HPDE6-E6E7 (cell line): ENCODE measurements at regions not wholly inside any gene's neighbourhood (a gene's known extent, or its start where the extent isn't known, plus 50 kb on each side); places are given as distances from the start of the nearest gene placed in this dataset.

Experiments
- DNase-seq: peaks from one replicate; pipeline ENCODE4 v3.0.0; 2011; ENCODE audit warnings: missing footprints; ENCODE audit errors: extremely low spot score

- DNase-seq = no peak
Observed at GRCh38 chr2:175568109-175568730, 386.7 kb upstream of the ATP5MC3 start.

DNA sequence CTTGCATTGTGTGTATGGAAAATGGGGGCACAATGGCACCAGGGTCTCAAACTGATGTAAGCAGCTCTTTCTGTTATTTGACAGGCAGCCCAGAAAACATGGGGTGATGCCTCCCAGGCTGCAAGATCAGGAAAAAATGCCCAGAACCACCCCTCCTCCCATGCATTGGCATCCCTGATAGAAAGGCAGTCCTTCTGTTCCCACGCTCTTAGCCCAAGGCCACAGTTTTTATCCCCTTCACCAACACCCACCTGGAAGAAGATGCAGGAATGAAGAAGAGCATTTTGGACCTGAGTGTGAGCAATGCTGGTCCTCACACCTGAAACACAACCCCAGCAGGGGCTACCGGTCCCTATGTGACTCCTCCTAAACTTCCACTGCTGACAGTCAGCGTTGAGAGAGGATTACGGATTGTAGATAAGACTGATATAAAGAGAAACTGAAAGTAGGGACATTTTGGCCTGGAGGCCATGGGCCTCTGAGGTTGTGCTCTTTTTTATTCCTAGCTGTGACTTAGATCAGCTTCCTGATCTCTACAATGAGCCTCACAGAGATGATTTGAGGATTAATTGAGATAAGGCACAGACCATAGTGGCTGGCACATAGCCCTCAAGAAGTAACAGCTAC, 386.0 kb upstream of the ATP5MC3 start:
- DNase-seq = no peak

DNA sequence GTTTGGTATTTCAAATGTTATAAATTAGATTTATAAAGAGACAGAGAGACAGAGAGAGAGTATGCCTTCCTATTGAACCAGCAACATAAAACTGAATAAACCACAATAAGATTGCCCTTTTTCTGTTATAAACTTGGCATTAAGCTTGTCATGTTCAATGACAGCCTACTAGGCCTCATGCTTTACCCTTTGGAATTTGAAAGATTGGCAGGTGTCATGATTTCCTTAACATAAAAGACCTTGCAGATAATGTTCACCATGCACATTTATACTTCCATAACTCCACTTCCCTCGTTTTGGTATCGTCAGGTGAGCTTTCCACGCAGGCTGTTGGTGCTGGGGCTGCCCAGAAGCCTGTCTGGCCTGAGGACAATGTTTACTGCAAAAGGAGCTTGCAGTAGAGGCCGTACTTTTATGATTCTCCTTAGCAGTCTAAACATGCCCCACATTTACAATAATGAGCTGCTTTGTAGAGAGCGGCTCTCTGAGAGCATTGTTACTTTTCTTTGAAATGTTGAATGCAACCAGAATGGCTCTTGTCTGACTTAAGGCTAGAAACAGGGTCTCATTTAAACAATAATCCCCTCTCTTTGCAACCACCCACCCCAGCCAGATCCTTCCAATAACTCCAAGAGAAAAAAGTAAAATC, 379.1 kb upstream of the ATP5MC3 start:
- DNase-seq = no peak

- DNase-seq = no peak
Observed at GRCh38 chr2:175559613-175560012, 378.1 kb upstream of the ATP5MC3 start.

- no peak for DNase-seq
Observed at GRCh38 chr2:175557810-175558377, 376.4 kb upstream of the ATP5MC3 start.

DNA sequence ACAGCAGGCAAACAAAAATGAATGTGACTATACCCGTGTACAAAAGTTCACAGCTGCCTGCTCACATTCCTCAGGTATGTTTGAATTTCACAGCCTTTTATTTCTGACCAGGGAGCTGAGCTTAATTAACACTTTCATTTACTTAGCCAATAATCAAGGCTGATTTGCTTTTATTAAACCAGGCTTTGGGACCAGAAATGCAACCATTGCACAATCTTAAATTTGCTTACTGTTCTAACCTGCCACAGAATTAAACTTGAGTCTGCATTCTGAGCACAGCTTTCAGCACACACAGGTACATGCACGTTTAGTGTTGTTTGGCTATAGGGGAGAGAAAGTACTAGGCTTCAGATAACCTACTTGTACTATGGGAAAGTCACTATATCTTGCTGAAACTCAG, 372.4 kb upstream of the ATP5MC3 start:
- no peak for DNase-seq

- DNase-seq = no peak
Observed at GRCh38 chr2:175552902-175553301, 371.4 kb upstream of the ATP5MC3 start.

DNA sequence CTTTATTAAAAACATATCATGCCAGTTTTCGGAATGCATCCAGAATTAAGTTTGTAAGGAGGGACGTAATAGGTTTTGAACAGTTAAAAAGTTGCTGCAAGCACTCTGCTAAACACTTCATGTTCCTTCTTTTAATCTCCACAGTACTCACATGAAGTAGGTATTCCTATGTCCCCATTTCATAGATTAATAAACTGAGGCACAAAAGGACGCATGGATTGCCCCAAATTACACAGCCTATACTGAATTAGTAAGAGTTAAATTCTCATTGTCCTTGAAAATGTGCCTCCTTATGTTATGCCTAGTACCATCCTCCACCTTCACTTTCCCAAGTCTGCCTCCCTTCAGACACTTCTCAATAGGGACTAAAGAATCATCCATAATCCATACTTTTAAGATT, 358.9 kb upstream of the ATP5MC3 start:
- no peak for DNase-seq

DNA sequence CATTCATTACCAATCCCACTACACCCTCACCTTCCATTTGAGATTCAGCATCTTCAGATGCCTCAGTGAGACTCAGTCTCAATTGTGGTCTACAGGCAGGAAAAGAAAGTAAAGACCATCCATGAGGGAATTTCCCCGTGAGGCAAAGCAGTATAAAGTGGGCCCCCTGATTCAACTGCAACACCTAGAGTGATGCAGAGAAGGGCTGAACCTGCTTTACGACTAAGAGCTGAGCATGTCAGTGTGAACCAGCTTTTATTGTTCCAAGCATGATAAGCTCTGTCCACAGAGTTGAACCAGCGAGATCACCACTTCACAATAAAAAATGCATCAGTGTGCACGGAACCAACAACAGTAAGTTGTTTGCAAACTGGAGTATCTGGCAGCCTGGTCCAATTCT, 357.6 kb upstream of the ATP5MC3 start:
- no peak for DNase-seq

DNA sequence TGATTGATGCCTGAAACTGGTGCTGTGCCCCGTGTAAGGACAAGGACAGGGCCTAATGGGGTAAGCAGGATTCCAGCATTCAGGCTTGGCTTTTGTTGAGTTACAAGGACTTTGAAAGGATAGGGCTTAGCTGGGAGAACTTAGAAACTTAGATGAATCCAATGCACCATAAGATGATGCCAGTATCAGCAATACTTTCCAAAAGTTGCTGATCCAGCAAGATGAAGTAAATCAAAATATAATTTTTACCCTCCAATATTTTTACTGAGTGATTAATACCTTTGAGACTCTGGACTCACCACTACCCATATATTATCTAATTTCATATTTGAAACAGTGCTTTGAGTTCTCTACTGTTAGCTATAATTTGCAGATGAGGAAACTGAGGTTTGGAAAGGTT, 354.5 kb upstream of the ATP5MC3 start:
- DNase-seq = no peak

DNA sequence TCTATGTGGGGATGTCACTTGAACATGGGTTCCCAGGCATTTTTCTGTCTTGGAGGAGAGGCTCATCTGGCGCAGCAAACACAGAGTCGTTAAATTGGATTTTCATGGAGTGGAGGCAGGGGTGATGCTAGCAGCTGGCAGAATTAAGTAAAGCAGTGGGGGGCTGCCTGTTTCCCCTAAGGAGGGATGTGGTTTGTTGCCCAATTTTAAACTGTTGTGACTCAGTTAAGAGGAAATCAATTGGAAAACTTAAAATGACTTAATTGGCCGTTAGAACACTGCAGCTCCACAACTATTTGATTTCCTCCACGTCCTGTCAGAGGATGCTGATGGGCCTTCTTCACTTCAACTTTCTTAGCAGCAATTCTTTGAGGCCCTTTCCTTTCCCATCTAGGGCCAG, 354.1 kb upstream of the ATP5MC3 start:
- DNase-seq = no peak

DNA sequence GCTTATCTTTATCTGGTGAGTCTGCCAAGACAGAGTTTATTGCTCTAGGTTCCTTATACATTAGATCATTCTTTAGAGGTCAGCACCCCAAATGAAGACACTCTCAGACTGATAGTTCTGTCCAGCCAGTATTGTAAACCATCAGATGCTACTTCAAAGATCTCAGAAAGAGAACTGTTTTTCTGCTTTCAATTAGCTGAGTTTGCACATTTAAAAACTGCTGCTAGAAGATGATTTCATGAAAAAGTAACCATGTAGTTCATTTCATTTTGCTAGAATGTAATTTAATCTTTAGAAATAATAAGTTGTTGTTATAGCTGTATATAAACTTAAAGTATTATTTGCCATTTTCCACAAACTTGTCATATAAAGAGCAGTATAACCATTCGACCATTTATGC, 344.5 kb upstream of the ATP5MC3 start:
- no peak for DNase-seq

DNA sequence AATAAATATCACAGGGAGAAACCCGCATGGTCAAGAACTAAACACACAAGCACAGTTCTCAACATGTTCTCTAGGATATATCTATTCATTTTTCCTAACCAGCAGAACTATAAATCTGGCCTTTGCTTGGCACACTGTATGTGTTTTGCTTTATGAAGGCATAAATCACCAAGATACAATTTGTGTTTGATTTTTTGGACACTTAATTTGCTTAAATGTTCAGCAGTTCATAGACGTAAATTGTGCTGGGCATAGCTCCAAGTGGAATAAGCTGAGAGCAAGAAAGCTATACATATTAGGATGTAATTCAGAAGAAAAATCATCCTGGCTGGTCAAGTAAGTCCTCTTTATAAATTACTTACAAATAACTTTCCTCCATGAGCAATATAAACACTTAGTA, 341.5 kb upstream of the ATP5MC3 start:
- no peak for DNase-seq

DNA sequence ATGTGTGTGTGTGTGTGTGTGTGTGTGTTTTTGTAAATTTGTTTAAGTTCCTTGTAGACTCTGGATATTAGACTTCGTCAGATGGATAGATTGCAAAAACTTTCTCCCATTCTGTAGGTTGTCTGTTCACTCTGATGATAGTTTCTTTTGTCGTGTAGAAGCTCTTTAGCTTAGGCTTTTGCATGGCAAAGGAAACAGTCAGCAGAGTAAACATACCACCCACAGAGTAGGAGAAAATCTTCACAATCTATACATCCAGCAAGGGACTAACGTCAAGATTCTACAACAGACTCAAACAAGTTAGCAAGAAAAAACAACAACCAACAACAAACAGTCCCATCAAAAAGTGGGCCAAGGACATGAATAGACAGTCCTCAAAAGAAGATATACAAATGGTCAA, 336.7 kb upstream of the ATP5MC3 start:
- no peak for DNase-seq

GRCh38 chr2:175516555-175516954, 335.0 kb upstream of the ATP5MC3 start:
- no peak for DNase-seq

DNA sequence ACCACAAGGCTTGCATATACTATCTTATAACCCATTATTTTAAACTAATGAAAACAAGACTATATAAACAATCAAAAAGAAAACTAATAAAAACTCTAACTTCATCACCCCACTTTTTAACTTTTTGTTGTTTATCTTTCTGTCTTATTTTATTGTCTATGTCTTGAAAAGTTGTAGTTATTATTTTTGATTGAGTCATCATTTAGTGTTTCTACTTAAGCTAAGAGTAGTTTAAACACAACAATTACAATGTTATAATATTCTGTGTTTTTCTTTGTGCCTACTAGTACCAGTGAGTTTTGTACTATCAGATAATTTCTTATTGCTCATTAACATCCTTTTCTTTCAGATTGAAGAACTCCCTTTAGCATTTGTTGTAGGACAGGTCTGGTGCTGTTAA, 318.7 kb upstream of the ATP5MC3 start:
- no peak for DNase-seq

DNA sequence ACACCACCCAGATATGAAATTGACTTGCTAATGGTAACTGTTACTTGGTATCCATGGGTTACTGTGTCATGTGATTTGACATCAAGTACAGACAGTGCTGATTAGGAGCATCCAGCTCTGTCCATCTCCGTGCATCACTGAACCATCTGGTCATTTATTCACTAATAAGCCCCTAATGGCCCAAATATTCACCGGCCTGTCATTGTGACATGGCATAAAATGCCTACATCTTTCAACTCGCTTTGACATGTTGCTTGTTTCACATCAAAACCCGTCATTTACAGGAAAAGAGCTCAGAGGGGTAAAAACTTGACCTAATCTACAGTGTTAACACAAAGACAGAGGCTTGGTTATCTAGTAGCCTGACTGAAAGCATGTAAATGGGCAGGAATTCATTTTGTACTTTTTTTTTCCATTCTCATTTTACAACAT, 308.9 kb upstream of the ATP5MC3 start:
- no peak for DNase-seq

- DNase-seq = no peak
Observed at GRCh38 chr2:175478096-175478768, 296.7 kb upstream of the ATP5MC3 start.

- no peak for DNase-seq
Observed at GRCh38 chr2:175476948-175477347, 295.4 kb upstream of the ATP5MC3 start.

GRCh38 chr2:175476374-175476773, 294.9 kb upstream of the ATP5MC3 start:
- DNase-seq = no peak

DNA sequence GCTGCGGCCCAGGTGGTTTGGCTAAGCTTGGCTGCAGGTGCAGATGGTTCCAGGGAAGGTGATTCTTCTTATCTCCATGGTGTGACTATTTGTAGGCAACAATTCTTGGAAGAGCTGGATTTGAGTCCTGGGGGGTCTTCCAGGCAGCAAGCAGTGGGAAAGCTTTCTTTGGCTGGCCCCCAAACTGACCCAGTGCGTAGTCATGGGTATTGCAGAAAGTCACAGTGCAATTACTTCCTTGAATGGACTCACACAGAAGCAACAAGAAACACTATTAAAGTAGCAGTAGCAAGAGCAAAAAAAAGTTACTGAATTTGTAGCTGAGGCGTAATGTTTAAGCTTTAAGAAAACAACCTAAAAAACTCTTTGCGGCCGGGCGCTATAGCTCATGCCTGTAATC, 293.6 kb upstream of the ATP5MC3 start:
- no peak for DNase-seq

- no peak for DNase-seq
Observed at GRCh38 chr2:175468431-175469098, 287.1 kb upstream of the ATP5MC3 start.
